HG02642 (cell line): ENCODE measurements at regions not wholly inside any gene's neighbourhood (a gene's known extent, or its start where the extent isn't known, plus 50 kb on each side); places are given as distances from the start of the nearest gene placed in this dataset.
A peak's percentile ranks its signal among the peaks of the same experiment; 100 is the strongest.
"Not testable (repeated sequence)": the region's sequence is repeated elsewhere in the genome, so short reads cannot be mapped to it uniquely, and the experiment has no call there.

Source experiments
- ATAC-seq: cut with Tn5 transposase; IDR thresholded peaks from one replicate; pipeline ENCODE4 v1.9.1; 2021; ENCODE audit warnings: mild to moderate bottlenecking; ENCODE audit not compliant: unreplicated experiment, poor library complexity

- no peak for ATAC-seq
Observed at GRCh38 chr5:160479220-160479619, 57.6 kb downstream of the PTTG1 start.

- ATAC-seq = no peak
Observed at GRCh38 chr5:160479926-160480325, 58.3 kb downstream of the PTTG1 start.

- no peak for ATAC-seq
Observed at GRCh38 chr5:160480652-160481051, 59.0 kb downstream of the PTTG1 start.

GRCh38 chr5:160484678-160485077 is 63.0 kb downstream of the PTTG1 start:
- no peak for ATAC-seq

- no peak for ATAC-seq
Observed at GRCh38 chr5:160485364-160485969, 63.8 kb downstream of the PTTG1 start.

- peak; percentile 50 for ATAC-seq
Observed at GRCh38 chr5:160486573-160486972, 64.9 kb downstream of the PTTG1 start.

- no peak for ATAC-seq
Observed at GRCh38 chr5:160488394-160489325, 67.0 kb downstream of the PTTG1 start.

- no peak for ATAC-seq
Observed at GRCh38 chr5:160491438-160491837, 69.8 kb downstream of the PTTG1 start.

- ATAC-seq = no peak
Observed at GRCh38 chr5:160492565-160492964, 70.9 kb downstream of the PTTG1 start.

- ATAC-seq = peak; percentile 33
Observed at GRCh38 chr5:160493806-160494338, 72.2 kb downstream of the PTTG1 start.

GRCh38 chr5:160494451-160494850 is 72.8 kb downstream of the PTTG1 start:
- ATAC-seq = no peak

GRCh38 chr5:160496334-160496733 is 74.7 kb downstream of the PTTG1 start:
- ATAC-seq = peak; percentile 70

- no peak for ATAC-seq
Observed at GRCh38 chr5:160496784-160497183, 75.1 kb downstream of the PTTG1 start.

- no peak for ATAC-seq
Observed at GRCh38 chr5:160497878-160498277, 76.2 kb downstream of the PTTG1 start.

- ATAC-seq = not testable (repeated sequence)
Observed at GRCh38 chr5:160498441-160499043, 76.9 kb downstream of the PTTG1 start.

GRCh38 chr5:160500786-160501779 is 79.4 kb downstream of the PTTG1 start:
- no peak for ATAC-seq

GRCh38 chr5:160504906-160505305 is 83.3 kb downstream of the PTTG1 start:
- ATAC-seq = no peak

- ATAC-seq = peak; percentile 83
Observed at GRCh38 chr5:160506006-160507004, 84.7 kb downstream of the PTTG1 start.
